Muscle layer of colon (tissue), 2 donors: ENCODE measurements at regions not wholly inside any gene's neighbourhood (a gene's known extent, or its start where the extent isn't known, plus 50 kb on each side); places are given as distances from the start of the nearest gene placed in this dataset.

Source experiments
- H3K27ac ChIP-seq: one replicate; pipeline ENCODE4 v1.7.0; 2013; ENCODE audit warnings: low read depth, mild to moderate bottlenecking, low read length, moderate library complexity
- H3K27me3 ChIP-seq, 2 donors: one replicate each; pipeline ENCODE4 v1.7.0; 2013; ENCODE audit warnings: low read length in 2 of 2, mild to moderate bottlenecking in 2 of 2; ENCODE audit not compliant: insufficient read depth in 2 of 2, control insufficient read depth in 1 of 2
- H3K36me3 ChIP-seq: one replicate; pipeline ENCODE4 v1.7.0; 2013; ENCODE audit warnings: mild to moderate bottlenecking, low read length; ENCODE audit not compliant: insufficient read depth
- H3K4me1 ChIP-seq: one replicate; pipeline ENCODE4 v1.7.0; 2013; ENCODE audit warnings: mild to moderate bottlenecking, low read length; ENCODE audit not compliant: insufficient read depth
- H3K4me3 ChIP-seq, 2 donors: one replicate each; pipeline ENCODE4 v1.7.0; 2013; ENCODE audit warnings: low read length in 2 of 2, low read depth in 1 of 2, mild to moderate bottlenecking in 1 of 2, moderate library complexity in 1 of 2
- H3K9ac ChIP-seq: one replicate; pipeline ENCODE4 v1.7.0; 2013; ENCODE audit warnings: low read length
- H3K9me3 ChIP-seq: one replicate; pipeline ENCODE4 v1.7.0; 2013; ENCODE audit warnings: mild to moderate bottlenecking, low read length
- donor health status: abdominal sarcoma.
- donor health status: Adenocarcinoma of cecum.

GRCh38 chr7:81014908-81015307, 96.1 kb upstream of the SEMA3C start:
- Histone ChIP-seq H3K4me1 (peaks cover 4% of the 10 kb centered on the region), H3K9me3 (no peaks in the 10 kb centered on the region), H3K9ac (no peak overlapping the region), H3K27me3 (no peaks in the 10 kb centered on the region), H3K36me3 (no peaks in the 10 kb centered on the region), H3K27ac (no peak overlapping the region), H3K4me3 (no peak overlapping the region)

GRCh38 chr7:81014266-81014665, 95.4 kb upstream of the SEMA3C start:
- H3K9ac ChIP-seq: no peak overlapping the region
- no peaks in the 10 kb centered on the region for H3K36me3 ChIP-seq
- H3K27ac ChIP-seq: no peak overlapping the region
- peaks cover 4% of the 10 kb centered on the region for H3K4me1 ChIP-seq
- no peaks in the 10 kb centered on the region for H3K9me3 ChIP-seq
- H3K27me3 ChIP-seq: no peaks in the 10 kb centered on the region
- H3K4me3 ChIP-seq: no peak overlapping the region

GRCh38 chr7:81013083-81013817, 94.4 kb upstream of the SEMA3C start:
- H3K27ac ChIP-seq: no peak overlapping the region
- no peak overlapping the region for H3K4me3 ChIP-seq
- H3K27me3 ChIP-seq: no peaks in the 10 kb centered on the region
- no peaks in the 10 kb centered on the region for H3K36me3 ChIP-seq
- H3K9ac ChIP-seq: no peak overlapping the region
- H3K4me1 ChIP-seq: peaks cover 4% of the 10 kb centered on the region
- H3K9me3 ChIP-seq: no peaks in the 10 kb centered on the region

- no peaks in the 10 kb centered on the region for H3K9me3 ChIP-seq
- peaks cover 22% of the 10 kb centered on the region for H3K4me1 ChIP-seq
- H3K36me3 ChIP-seq: no peaks in the 10 kb centered on the region
- H3K9ac ChIP-seq: no peak overlapping the region
- H3K4me3 ChIP-seq: no peak overlapping the region
- H3K27ac ChIP-seq: no peak overlapping the region
- H3K27me3 ChIP-seq: no peaks in the 10 kb centered on the region
Measured at GRCh38 chr7:81008901-81009300, 90.0 kb upstream of the SEMA3C start.

- Histone ChIP-seq H3K9ac (no peak overlapping the region), H3K36me3 (no peaks in the 10 kb centered on the region), H3K27ac (no peak overlapping the region), H3K4me3 (no peak overlapping the region), H3K9me3 (no peaks in the 10 kb centered on the region), H3K27me3 (no peaks in the 10 kb centered on the region), H3K4me1 (peaks cover 26% of the 10 kb centered on the region)
Measured at GRCh38 chr7:81007051-81007450, 88.2 kb upstream of the SEMA3C start.

GRCh38 chr7:81005254-81005653, 86.4 kb upstream of the SEMA3C start:
- no peaks in the 10 kb centered on the region for H3K9me3 ChIP-seq

GRCh38 chr7:81004098-81004497, 85.2 kb upstream of the SEMA3C start:
- no peaks in the 10 kb centered on the region for H3K36me3 ChIP-seq
- H3K27me3 ChIP-seq: no peaks in the 10 kb centered on the region
- no peak overlapping the region for H3K27ac ChIP-seq
- H3K4me3 ChIP-seq: no peak overlapping the region
- no peaks in the 10 kb centered on the region for H3K9me3 ChIP-seq
- H3K9ac ChIP-seq: no peak overlapping the region
- peaks cover 26% of the 10 kb centered on the region for H3K4me1 ChIP-seq

More at GRCh38 chr7:81005254-81005653, 86.4 kb upstream of the SEMA3C start:
- H3K9ac ChIP-seq: no peak overlapping the region
- H3K4me3 ChIP-seq: no peak overlapping the region
- no peaks in the 10 kb centered on the region for H3K27me3 ChIP-seq
- H3K4me1 ChIP-seq: peaks cover 26% of the 10 kb centered on the region
- no peaks in the 10 kb centered on the region for H3K36me3 ChIP-seq
- no peak overlapping the region for H3K27ac ChIP-seq

GRCh38 chr7:81003326-81003725, 84.5 kb upstream of the SEMA3C start:
- peaks cover 26% of the 10 kb centered on the region for H3K4me1 ChIP-seq
- no peaks in the 10 kb centered on the region for H3K9me3 ChIP-seq
- no peaks in the 10 kb centered on the region for H3K27me3 ChIP-seq
- no peak overlapping the region for H3K27ac ChIP-seq
- H3K36me3 ChIP-seq: no peaks in the 10 kb centered on the region
- H3K9ac ChIP-seq: no peak overlapping the region
- H3K4me3 ChIP-seq: no peak overlapping the region

GRCh38 chr7:81002421-81002820, 83.6 kb upstream of the SEMA3C start:
- Histone ChIP-seq H3K9ac (no peak overlapping the region), H3K4me1 (peaks cover 26% of the 10 kb centered on the region), H3K4me3 (no peak overlapping the region), H3K27me3 (no peaks in the 10 kb centered on the region), H3K36me3 (no peaks in the 10 kb centered on the region), H3K27ac (no peak overlapping the region), H3K9me3 (no peaks in the 10 kb centered on the region)

- H3K27ac ChIP-seq: no peak overlapping the region
- H3K9me3 ChIP-seq: no peaks in the 10 kb centered on the region
- H3K4me1 ChIP-seq: peaks cover 18% of the 10 kb centered on the region
- no peaks in the 10 kb centered on the region for H3K36me3 ChIP-seq
- no peak overlapping the region for H3K9ac ChIP-seq
- H3K4me3 ChIP-seq: no peak overlapping the region
- no peaks in the 10 kb centered on the region for H3K27me3 ChIP-seq
Measured at GRCh38 chr7:80999771-81000170, 80.9 kb upstream of the SEMA3C start.

- Histone ChIP-seq H3K4me1 (peaks cover 11% of the 10 kb centered on the region), H3K9ac (no peak overlapping the region), H3K27me3 (no peaks in the 10 kb centered on the region), H3K9me3 (no peaks in the 10 kb centered on the region), H3K27ac (no peak overlapping the region), H3K36me3 (no peaks in the 10 kb centered on the region), H3K4me3 (no peak overlapping the region)
Measured at GRCh38 chr7:80999100-80999499, 80.2 kb upstream of the SEMA3C start.

- no peaks in the 10 kb centered on the region for H3K27me3 ChIP-seq
- no peak overlapping the region for H3K27ac ChIP-seq
- no peaks in the 10 kb centered on the region for H3K9me3 ChIP-seq
- H3K36me3 ChIP-seq: no peaks in the 10 kb centered on the region
- no peaks in the 10 kb centered on the region for H3K4me1 ChIP-seq
- no peak overlapping the region for H3K9ac ChIP-seq
- H3K4me3 ChIP-seq: no peak overlapping the region
Measured at GRCh38 chr7:80997841-80998240, 79.0 kb upstream of the SEMA3C start.
